Psoas muscle (tissue), 7 donors: ENCODE measurements at regions not wholly inside any gene's neighbourhood (a gene's known extent, or its start where the extent isn't known, plus 50 kb on each side); places are given as distances from the start of the nearest gene placed in this dataset.

Source experiments
- ATAC-seq, 4 donors: fragments of 200-7000 bp; cut with Tn5 transposase; one replicate each; pipeline ENCODE4 v1.9.1; 2020; ENCODE audit warnings: moderate library complexity in 3 of 4, mild to moderate bottlenecking in 2 of 4
- DNase-seq, 2 donors: peaks; one replicate each; pipeline ENCODE4 v3.0.0-alpha.2; 2020
- H3K27ac ChIP-seq: fragments of 200-600 bp; one replicate; pipeline ENCODE4 v1.8.0; 2022
- H3K27me3 ChIP-seq, 3 donors: fragments of 200-600 bp in 1 of 3; one replicate each; pipeline versions ENCODE4 v1.6.1 to v1.8.0; 2013 to 2022; ENCODE audit warnings: low read length in 2 of 3, mild to moderate bottlenecking in 2 of 3, moderate library complexity in 1 of 3; ENCODE audit not compliant: insufficient read depth in 3 of 3
- H3K36me3 ChIP-seq, 2 donors: fragments of 200-600 bp in 1 of 2; one replicate each; pipeline versions ENCODE4 v1.6.1 to v1.8.0; 2013 to 2022; ENCODE audit warnings: low read depth in 1 of 2, mild to moderate bottlenecking in 1 of 2, moderate library complexity in 1 of 2; ENCODE audit not compliant: insufficient read depth in 1 of 2
- H3K4me1 ChIP-seq: fragments of 200-600 bp; one replicate; pipeline ENCODE4 v1.8.0; 2022
- H3K4me3 ChIP-seq: fragments of 200-600 bp; one replicate; pipeline ENCODE4 v1.8.0; 2022; ENCODE audit warnings: mild to moderate bottlenecking
- H3K9me3 ChIP-seq: fragments of 200-600 bp; one replicate; pipeline ENCODE4 v1.8.0; 2022
- WGBS, 3 donors: extraction: QIAGEN DNeasy Blood & Tissue Kit; methylation state at CpG; one replicate each; pipeline versions ENCODE4 v1.1.6 to v1.1.7; 2013; 5-methylcytosine and 5-hydroxymethylcytosine counted together
- intact Hi-C, 2 donors: fragments of 100-400 bp; cut with DNase I; formaldehyde crosslinking; loops; one replicate each; pipeline versions ENCODE4 v1.11.0 to v1.14.2; 2022
- TF ChIP-seq, protein P1 (sequence below): fragments of 200-600 bp; IDR thresholded peaks from one replicate; pipeline ENCODE4 v1.8.0; 2022; ENCODE audit warnings: antibody characterized with exemption
- donor health status: healthy with polysubstance abuse.
- donor health status: DM: no; HTN: no; CAD: no; lungs with moderate emphysema.
- donor health status: Bipolar disorder and iron deficiency.
- donor health status: healthy.
- donor health status: DM: yes; HTN: yes; CAD: no.
- donor health status: DM: no; HTN: no; CAD: no.
- donor health status: DM: yes; HTN: yes; CAD: no.

DNA sequence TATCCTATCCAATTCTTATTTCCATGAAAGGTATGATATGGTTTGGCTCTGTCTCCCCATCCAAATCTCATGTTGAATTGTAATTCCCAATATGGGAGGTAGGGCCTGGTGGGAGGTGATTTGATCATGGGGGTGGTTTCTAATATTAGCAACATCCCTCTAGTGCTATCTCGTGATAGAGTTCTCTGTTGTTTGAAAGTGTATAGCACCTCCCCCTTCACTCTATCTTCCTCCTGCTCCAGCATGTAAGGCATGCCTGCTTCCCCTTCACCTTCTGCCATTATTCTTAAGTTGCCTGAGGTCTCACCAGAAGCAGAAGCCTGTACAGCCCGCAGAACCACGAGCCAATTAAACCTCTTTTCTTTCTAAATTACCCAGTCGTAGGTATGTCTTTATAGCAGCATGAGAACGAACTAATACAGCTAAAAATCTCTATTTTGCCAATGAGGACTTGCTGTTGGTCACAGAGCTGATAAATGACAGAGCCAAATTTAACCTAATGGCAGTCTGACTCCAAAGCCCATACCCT is 247.2 kb downstream of the HNRNPD start:
- Histone ChIP-seq H3K36me3 (no peaks in the 10 kb centered on the region), H3K9me3 (no peaks in the 10 kb centered on the region), H3K4me1 (no peaks in the 10 kb centered on the region), H3K27ac (no peak overlapping the region), H3K27me3 (no peaks in the 10 kb centered on the region), H3K4me3 (no peak overlapping the region)
- TF ChIP-seq, protein P1, sequence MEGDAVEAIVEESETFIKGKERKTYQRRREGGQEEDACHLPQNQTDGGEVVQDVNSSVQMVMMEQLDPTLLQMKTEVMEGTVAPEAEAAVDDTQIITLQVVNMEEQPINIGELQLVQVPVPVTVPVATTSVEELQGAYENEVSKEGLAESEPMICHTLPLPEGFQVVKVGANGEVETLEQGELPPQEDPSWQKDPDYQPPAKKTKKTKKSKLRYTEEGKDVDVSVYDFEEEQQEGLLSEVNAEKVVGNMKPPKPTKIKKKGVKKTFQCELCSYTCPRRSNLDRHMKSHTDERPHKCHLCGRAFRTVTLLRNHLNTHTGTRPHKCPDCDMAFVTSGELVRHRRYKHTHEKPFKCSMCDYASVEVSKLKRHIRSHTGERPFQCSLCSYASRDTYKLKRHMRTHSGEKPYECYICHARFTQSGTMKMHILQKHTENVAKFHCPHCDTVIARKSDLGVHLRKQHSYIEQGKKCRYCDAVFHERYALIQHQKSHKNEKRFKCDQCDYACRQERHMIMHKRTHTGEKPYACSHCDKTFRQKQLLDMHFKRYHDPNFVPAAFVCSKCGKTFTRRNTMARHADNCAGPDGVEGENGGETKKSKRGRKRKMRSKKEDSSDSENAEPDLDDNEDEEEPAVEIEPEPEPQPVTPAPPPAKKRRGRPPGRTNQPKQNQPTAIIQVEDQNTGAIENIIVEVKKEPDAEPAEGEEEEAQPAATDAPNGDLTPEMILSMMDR, result no peak
- 64 to 70% (median 70%) methylated on average over 5 of the region's 5 CpGs for WGBS, 3 donors
- ATAC-seq, result no peak
- intact Hi-C loops, result no loop called here
- DNase-seq, result no peak

DNA sequence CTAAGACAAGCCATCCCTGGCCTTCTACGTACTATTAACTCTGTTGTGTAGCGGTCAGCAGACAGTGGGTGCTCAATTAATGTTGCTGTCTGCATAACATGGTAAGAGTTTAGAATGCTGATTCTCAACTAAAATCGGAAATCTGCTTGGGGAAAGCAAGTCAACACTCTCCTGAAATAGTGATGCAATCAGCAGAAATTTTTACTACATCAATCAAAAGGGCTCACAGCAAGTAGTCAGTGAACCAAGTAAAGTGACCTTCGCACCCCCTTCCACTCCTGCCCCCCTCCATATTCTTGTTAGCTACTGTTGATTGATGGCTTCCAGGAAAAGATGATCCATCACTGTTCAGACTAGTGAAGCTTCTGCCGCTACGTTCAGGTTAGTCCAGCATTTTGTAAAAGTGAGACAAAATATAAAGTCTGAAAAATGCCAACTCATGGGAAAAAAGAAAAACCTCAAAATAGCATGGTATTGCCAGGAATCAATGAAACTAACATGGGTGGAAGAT is 247.9 kb downstream of the HNRNPD start:
- ATAC-seq (no peak), DNase-seq (no peak)
- Histone ChIP-seq H3K4me3 (no peak overlapping the region), H3K27me3 (no peaks in the 10 kb centered on the region), H3K4me1 (no peaks in the 10 kb centered on the region), H3K36me3 (no peaks in the 10 kb centered on the region), H3K27ac (no peak overlapping the region), H3K9me3 (no peaks in the 10 kb centered on the region)
- TF ChIP-seq, protein P1, result no peak
- intact Hi-C loops, result no loop called here
- 82 to 83% (median 82%) methylated on average over 6 of the region's 6 CpGs for WGBS, 3 donors

DNA sequence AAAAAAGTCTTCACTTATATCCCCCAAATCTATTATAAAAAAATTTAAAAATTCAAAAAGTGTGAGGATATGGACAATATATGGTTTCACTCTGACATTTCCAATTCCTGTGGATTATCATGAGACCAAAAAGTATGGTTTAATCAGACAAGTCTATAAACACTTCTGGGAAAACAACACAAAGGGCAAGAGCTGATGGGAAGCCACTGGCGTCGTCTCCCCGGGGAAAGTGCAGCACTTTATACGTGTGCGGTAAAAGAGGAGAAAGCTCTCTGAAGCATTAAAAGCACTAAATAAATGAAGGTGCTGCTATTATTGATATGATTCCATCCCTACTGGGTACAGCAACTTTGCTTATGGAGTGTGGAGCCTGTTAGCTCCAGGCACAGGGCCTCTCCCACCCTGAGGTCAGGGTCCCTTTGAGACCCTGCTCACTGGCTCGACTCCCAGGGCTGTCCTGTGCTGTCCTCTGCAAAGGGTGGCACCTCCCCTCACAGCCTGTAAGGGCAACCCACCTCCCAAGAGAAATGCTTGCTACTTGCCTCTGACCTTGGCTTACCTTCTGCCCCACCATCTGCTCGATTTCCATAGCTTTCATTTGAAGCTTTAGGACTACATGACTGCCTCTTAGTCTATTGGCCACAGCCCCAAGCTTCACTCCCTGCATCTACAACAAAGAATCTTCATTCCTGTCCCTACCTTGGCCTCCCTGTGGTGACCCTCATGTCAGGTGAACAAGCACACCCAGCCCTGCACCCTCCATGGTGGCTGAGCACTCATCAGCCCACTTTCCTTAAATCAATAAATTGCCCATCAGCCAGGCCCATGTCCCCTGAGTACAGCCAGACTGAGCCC is 248.6 kb downstream of the HNRNPD start:
- no peaks in the 10 kb centered on the region for H3K9me3 ChIP-seq
- H3K4me1 ChIP-seq, result no peaks in the 10 kb centered on the region
- no peak for ATAC-seq
- H3K27ac ChIP-seq, result no peak overlapping the region
- WGBS, 3 donors, result 75 to 82% (median 79%) methylated on average over 7 of the region's 7 CpGs
- no peaks in the 10 kb centered on the region for H3K36me3 ChIP-seq
- H3K4me3 ChIP-seq, result no peak overlapping the region
- intact Hi-C loops, result no loop called here
- no peaks in the 10 kb centered on the region for H3K27me3 ChIP-seq
- no peak for DNase-seq
- TF ChIP-seq, protein P1, result no peak

DNA sequence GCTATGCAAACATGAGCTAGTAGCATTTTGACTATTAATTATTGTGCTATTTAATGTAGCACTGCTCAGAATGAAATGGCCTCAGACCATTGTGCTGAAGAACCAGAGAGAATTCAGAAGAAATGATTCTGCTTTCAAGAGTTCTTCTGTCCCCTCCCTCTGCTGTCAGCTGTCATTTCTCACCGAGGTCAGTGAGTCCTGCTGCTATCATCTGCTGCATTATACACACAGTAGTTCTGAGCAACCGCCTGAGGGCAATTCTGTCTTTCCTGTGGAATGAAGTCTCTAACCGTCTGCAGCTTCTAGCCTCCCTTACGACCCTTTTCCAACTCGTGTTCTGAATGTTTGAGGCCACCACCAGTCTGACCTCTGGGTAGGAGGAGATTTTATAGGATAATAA is 249.4 kb downstream of the HNRNPD start:
- no peak for ATAC-seq

More for the DNA sequence above, 249.4 kb downstream of the HNRNPD start:
- Histone ChIP-seq H3K9me3 (no peaks in the 10 kb centered on the region), H3K27ac (no peak overlapping the region), H3K4me1 (no peaks in the 10 kb centered on the region), H3K36me3 (no peaks in the 10 kb centered on the region), H3K27me3 (no peaks in the 10 kb centered on the region), H3K4me3 (no peak overlapping the region)
- intact Hi-C loops, result no loop called here
- TF ChIP-seq, protein P1, result no peak
- no peak for DNase-seq
- 52 to 62% (median 57%) methylated on average over 5 of the region's 5 CpGs for WGBS, 3 donors
